Stimulated activated CD8-positive, alpha-beta memory T cell treated with anti-CD3 and anti-CD28 coated beads, Interleukin-4, amount 100 ng/mL, for 24 hours (primary cell): ENCODE measurements at regions not wholly inside any gene's neighbourhood (a gene's known extent, or its start where the extent isn't known, plus 50 kb on each side); places are given as distances from the start of the nearest gene placed in this dataset.

Experiments used
- DNase-seq: peaks from one replicate; pipeline ENCODE4 v3.0.0-alpha.2; 2020; ENCODE audit warnings: low read depth

DNA sequence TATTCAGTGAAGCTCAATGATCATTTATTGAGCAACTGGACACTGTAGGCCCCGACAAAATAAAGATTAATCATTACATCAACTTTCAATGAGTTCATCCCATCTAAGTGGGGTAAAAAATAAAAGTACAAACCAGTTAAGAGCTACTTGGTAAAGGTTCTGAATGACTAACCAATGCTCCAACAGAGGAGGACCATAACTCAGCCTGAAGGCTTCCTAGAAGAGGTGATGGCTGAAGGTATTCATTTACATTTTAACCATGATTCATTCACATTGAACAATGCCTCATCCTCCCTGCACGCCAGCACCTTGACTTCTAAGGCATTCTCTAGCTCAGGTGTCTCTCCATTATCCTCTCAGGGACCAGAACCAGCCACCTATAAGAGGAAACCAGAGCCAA lies 201.4 kb downstream of the ZNF462 start:
- DNase-seq = no peak

DNA sequence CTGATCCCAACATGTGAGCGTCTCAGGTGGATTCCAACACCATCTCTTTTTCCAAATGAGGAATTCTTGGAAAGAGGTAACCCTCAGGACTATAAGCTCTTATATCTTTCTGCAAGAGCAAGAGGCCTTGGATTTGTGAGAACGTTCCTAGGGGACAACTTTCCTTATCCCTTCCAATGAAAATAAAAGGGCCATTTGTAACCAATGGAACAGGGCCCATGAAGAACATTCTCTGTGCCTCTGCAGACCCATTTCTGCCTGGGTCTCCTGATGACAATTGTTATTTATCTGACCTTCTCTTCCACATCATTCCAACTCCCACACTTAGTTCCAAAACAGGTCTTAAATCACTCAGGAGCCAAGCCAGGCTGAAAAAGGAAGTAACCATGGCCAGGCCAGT lies 202.6 kb downstream of the ZNF462 start:
- DNase-seq = no peak

DNA sequence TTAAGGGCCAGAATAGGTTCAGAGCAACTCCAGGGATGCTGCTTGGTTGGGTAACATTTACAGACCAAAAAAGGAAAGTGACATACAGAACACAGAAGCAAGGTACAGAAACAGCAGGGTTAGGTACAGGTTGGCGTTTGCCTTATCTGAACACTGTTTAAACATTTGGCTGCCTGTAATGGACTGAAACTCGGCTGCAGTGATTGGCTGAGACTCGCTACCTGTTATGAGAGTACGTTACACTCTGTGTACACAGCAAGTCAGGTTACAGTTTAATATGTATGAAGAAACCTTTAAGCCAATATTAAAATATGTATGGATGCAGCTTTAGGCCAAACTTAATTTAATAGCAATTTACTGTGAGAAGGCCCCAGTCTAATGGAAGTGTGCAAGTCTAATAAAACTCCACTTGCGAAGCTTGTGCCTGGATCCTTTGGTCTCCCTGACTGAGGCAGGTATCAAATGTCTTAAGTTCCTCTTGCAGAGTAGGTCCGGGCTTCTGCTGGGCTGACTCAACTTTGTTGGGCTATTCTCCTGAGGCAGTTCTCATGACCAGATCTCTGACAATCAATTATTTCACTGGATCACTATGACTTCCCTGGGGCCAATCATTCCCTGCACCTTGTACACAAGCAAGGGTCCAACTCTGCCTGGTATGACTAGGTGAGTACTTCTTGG lies 204.9 kb downstream of the ZNF462 start:
- DNase-seq = no peak

DNA sequence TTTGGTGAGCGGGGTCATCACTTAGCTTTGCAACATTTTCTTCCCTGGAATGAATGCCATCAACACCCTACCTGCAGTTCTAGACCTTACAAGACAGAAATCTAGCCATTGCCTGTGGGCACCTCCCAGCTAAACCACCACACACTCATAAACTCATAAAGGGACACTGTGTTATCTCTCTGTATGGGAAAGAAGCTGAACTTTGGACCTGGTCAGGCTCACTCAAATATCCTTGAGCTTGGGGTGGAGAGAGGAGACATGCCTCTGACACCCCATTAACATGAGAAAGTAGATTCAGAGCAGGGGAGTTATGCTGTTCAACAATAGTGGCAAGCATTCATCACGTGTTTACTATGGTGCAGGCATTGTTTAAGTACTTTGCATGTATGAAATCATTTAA lies 205.6 kb downstream of the ZNF462 start:
- no peak for DNase-seq

DNA sequence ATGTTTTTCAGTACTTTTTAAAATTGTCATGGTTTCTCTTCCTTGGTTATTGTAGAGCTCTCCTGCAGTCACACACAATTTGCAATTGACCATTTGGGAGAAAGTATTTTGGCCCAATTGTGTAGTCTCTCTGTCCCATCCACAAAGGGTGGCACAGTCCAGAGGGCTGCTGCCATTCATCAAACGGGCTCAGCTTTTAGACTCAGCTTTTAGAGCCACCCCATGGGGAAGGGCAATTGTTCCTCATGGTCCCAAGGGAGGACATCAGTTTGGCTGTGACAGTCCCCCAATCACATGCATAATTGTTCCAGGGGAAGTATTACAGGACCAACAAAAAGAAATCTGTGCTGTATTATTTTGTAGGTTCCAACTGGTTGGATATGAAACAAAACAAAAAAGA lies 207.6 kb downstream of the ZNF462 start:
- no peak for DNase-seq

DNA sequence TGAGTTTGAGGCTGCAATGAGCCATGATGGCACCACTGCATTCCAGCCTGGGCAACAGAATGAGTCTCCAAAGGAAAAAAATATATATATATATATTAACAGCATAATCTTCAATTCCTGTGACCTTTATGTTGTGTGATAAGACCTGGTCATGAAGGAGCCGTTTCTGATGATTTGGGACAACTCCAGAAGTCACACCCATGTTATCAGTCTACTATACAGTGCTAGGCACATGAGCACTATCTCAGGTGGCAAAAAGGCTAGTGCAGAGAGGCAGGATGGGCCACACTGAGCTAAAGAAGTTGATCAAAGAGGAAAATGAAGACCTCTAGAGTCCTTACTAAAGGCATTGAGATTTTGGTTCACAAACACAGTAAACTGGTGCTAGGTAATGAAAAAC lies 205.0 kb upstream of the RAD23B start:
- DNase-seq = no peak

DNA sequence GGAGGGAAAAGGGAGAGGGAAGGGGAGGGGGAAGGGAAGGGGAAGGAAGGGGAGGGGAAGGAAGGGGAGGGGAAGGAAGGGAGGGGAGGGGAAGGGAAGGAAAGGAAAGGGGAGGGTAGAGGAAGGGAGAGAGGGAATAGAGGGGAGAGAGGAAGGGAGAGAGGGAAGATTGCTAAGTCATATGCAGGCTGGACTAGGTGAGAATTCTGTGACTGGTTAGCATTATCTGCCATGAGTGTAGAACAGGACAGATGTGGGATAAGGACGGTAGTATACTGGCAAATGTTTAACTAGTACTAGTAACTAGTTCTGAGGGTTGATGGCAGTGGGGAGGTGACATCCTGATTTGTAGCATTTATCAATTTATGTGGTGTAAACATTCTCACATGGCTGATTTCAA lies 203.5 kb upstream of the RAD23B start:
- DNase-seq = no peak

DNA sequence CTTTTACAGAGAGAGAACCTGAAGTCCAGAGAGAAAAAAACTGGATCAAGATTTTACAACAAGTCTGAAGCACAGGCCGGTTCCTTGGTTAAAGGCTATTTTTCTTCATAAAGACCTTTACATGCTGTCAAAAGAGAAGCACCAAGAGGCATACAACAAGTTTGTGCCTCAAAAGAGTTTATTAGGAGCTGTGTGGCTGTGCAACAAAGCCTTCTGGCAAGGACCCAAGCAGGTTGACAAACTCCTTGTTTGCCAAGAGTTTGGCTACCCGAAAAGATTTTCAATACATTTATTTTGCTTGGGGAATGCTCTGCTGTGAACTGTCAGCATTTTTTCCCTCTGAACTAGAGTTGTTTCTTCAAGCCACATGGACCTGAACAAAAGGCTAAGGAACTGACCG lies 202.9 kb upstream of the RAD23B start:
- DNase-seq = no peak

DNA sequence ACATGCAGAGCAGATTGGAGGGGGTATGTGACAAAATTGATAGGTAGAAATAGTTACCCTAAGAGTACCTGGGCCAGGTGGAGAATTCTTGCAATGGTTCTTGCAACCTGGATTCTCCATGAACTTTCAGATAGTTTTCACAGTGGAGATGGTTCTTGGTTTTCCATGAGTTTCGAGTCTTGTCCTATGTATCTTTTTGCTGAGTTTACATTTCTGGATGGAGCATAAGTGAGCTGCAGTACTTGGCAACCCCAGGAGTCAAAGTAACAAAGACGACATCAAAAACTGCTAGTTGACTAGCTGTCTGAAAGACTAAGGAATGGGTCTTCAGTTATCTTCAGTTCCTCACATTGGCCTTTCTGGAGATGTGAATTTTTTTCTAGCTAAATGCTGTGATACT lies 196.6 kb upstream of the RAD23B start:
- DNase-seq = no peak

DNA sequence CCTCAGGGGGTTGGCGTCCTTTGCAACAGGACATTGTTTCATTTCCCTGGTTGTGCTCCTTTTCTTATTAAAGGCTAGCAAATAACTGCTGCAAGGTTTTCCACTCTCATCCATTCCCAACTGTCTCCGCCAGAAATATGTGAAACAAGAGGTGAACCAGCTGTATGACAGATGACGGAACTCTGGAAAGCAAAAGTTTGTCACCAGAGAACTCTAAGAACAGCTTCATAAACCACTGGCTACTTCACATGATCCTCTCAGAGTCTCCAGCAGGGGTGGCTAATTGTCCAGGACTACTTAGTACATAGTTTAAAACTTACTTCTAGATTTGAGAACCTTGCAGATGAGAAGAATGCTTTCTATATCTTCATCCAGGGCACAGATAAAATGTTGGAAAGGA lies 195.9 kb upstream of the RAD23B start:
- no peak for DNase-seq

DNA sequence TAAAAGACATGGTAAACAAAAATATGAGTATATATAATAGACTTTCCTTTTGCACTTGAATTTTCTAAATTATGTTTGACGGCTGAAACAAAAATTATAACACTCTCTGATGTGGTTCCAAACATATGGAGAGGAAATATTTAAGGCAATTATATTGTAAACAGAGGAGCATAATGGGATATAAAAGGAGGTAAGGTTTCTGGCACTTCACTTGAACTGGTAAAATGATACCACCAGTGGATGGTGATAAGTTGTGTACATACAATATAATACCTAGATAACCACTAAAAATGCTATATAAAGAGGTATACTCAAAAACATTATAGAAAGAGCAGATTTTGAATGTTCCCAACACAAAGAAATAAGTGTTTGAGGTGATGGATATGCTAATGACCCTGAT lies 192.9 kb upstream of the RAD23B start:
- DNase-seq = no peak

DNA sequence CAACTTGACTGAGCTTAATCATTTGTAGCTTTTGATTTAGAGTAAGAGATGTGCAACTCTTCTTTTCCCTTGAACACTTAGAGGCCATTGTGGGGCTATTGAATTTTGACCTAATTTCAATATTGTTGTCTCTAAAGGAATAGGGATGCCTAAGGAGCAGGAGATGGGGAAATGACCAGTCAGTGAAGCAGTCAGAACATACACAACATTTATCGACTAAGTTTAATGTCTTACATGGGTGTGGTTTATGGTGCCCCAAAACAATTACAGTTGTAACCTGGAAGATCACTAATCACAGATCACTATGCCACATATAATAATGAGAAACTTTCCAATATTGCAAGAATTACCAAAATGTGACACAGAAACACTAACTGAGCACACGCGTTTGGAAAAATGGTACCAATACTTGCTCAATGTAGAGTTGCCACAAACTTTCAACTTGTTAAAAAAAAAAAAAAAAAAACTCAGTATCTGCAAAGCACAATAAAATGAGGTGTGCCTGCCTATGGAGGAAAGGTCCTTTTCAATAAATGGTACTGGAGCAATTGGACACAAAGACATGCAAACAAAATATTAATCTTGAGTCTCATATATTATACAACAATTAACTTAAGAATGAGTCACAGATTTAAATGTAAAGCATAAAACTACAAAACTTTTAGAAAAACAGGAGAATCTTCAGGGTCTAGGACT lies 189.6 kb upstream of the RAD23B start:
- no peak for DNase-seq

DNA sequence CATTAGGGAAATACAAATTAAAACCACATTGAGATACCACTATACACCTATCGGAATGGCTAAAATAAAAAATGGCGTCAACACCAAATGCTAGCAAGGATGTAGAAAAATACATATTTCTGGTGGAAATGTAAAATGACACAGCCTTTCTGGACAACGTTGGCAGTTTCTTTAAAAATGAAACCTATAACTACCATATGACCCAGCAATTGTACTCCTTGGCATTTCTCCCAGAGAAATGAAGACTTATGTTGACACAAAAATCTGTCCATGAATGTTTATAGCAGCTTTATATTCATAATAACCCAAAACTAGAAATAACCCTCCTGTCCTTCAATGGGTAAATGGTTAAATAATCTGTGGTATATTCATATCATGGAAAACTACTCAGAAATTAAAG lies 188.7 kb upstream of the RAD23B start:
- no peak for DNase-seq

DNA sequence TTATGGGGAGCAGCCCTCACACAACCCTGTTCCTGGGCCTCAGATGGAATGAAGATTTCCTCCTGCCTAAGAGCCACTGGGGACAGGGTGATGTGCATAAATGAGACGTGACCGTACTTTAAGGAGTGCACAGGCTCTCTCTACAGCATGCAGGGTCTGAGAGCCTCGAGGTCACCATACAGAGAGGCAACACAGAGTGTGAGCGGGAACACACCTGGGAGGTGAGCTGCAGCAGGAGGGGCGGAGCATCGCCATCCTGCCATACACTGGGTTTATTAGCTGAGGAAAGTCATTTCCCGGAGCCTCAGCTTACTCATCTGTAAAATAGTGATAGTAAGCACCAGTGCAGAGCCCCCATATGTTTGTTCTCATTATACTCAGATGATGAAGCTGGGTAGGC lies 182.5 kb upstream of the RAD23B start:
- DNase-seq = no peak

DNA sequence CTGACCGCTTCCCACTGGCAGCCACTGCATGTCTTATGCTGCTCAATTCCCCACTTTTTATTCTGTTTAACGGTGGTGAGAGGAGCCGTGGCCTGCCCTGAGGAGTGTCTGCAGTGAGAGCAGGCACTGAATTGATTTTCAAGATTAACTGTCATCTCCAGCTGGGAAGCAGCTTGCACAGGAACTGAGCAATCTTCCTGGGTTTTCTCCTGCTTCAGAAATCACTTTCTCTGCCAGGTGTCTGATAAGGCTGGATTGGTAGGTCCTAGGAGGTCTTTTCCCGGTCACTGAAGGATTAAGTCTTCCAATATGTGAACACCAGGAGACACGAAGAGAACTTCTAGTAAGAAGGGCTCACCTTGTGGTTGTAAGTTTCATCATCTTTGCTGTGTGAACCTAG lies 181.1 kb upstream of the RAD23B start:
- no peak for DNase-seq

DNA sequence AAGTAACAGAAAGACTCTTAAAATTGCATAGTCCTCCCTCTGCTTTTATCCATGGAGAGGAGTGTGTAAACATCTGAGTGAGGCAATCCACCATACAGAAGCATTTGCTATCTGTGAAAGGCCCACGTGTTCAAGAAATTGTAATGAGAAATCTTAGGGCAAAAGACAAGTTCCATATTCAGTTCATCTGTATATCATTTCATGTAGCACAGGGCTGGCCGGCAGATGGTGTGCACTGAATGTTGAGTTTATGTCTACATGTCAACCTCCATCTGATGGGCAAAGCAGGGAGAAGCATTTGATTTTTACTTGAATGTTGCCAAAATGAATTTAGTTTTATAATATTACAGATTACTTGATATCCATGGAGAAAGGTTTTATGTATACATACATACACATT lies 179.5 kb upstream of the RAD23B start:
- no peak for DNase-seq

DNA sequence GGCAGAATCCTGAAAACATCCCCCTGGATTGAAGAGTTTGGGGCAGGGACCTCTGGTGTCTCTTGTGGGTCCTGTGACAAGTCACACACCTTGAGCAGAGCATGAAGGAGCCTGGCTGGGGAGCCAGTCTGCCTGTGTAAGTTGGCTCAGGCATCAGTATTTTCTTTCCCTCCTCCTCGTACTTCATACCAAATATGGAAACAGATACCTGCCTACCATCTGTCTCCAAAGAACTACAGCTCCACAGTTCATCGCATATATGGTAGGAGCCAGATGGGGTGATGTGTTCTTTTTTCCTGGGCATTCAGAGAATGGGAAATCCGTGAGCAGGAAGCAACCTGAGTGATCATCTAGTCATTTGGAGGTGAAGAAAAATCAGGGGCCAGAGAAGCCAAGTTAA lies 177.3 kb upstream of the RAD23B start:
- DNase-seq = no peak

DNA sequence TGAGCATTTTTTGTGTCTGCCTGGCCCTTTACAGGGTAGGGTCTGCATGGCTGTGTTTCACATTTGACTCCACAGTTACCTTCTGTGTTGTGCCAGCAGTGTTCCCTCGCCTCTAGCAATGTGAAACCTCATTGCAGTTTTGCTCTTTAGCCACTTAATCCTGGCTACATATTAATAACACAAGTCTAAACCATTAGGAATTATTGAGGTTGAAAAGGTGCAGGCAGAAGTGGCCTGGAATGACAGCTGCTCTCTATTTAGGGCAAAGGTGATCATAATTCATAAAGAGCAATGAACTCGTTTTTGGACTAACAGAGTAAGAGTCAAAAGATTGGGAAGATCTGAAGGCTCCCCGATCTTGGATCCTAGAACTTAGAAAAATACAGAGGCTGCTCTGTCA lies 176.7 kb upstream of the RAD23B start:
- no peak for DNase-seq

DNA sequence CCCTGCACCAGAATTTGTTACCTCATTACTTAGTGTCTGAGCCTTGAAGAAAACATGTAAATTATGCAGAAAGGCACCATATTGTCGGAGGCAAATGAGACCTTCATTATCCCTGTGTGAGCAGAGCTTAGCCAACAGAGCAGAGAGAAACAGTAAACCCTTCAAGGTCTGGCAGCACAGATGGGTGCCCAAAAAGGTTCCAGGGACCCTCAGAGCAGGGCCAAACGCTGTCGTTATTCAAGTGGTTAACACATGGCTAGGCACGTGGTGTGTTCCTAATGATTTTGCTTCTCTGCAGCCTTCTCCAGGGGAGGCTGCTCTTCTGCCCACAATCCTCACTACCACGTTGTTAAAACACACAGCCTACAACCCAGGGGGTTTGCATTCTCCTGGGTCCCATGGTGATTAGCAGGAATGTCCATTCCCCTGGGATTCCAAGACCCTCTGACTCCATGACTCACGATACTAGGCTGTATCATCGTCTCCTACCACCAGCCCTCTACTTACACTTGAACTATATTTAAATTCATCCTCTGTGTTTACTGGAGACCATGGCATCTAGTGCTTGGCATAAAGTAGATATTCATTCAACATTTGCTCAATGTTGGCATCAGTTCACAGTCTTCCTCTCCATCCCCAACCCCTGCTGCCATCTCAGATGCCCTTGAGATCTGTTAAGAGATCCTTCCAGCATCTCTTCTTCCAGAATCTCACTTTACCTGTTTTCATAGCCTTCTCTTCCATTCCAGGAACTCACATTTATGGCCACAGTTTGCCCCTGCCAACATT lies 174.5 kb upstream of the RAD23B start:
- no peak for DNase-seq

DNA sequence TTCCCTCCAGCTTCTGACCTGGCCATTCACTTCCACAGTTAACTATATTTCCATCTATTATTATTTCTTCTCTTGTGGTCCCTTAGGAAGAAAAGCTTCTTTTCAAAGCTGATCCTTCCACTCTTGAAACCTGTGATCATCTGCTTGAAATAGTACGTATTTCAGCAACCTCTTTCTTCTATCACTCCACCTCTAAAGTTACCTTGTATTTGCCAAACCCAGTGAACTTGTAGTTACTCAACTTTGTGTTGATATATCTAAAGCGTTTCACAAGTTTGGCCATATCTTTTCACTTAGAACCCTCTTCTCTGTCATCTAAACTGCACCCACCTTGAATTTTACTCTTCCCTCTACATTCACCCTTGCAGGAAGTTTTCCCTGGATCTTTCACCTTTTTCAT lies 173.8 kb upstream of the RAD23B start:
- DNase-seq = no peak

DNA sequence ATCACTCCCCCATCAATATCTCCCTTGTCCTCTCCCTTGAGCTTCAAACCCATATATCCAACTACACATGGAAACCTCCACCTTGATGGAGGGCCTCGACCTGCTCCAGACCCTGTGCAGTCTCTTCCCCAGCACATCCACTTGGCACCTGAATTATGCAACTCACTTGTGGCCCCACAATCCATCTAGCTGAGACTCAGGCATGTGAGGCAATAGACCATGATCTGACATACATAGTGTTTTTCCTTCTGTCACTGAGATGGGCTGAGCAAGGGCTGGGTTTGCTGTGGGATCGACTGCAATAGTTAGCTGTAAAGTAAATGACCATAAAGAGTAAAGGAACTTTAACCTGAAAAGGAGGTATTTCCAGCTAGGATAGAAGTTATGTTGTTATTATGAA lies 172.9 kb upstream of the RAD23B start:
- no peak for DNase-seq

DNA sequence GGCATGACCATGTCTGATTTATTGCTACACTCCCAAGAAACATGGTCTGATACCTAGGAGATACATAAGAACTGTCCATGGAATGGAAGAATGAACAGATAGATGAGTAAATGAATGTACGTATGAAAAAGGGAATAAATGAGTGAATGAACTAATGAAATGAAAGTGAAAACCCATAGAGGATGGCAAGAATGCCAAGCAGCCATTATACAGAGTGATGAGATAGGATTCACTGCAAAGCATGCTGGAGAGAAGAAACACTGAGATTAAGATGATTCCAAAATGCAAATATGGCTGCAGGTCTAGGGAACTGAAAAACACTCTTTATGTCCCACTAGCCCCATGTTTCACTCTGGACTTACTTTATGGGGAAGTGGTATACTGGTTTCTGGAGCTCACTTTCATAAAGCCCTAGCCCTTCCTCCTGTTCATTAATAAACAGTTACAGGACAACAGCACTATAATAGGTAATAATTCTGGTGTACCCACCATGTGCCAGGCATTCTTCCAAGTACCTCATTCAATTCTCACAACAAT lies 170.3 kb upstream of the RAD23B start:
- DNase-seq = no peak
